ENCODE measurements at regions not wholly inside any gene's neighbourhood (a gene's known extent, or its start where the extent isn't known, plus 50 kb on each side); places are given as distances from the start of the nearest gene placed in this dataset.

DNA sequence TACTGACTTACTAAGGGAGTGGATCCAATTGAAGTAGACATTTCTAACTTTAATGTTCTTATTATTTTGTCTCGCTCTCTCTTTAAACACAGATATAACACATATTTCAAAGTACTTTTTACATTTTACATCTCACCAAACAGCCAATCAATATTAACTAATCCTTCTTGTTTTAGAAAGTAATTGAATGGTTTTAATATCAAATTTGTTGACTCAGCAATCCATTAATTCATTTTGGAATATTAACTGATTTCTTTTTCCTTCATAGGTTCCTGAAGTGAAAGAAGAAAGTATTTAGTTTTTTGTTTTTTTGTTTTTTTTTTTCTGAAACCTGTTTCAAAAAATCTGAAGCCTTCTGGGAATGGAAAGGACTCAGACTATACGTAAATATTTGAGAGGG is 62.3 kb upstream of the DPYD start:
- Histone ChIP-seq H3F3A (replicated peaks; ENCODE audit: insufficient read depth) (peaks cover 5% of the 10 kb centered on the region), H3K9ac (no peak overlapping the region), H3K36me3 (replicated peaks in 1 of 2; ENCODE audit: control insufficient read depth in 1 of 2, insufficient read depth in 2 of 2, low read length in 1 of 2) (peaks cover 4 to 23% of the 10 kb centered on the region in 2 experiments), H3K9me3 (no peaks in the 10 kb centered on the region), H3K9me2 (no peaks in the 10 kb centered on the region), H3K4me2 (no peak overlapping the region), H3K79me2 (ENCODE audit: insufficient read depth) (peaks cover 20% of the 10 kb centered on the region), H3K4me3 (ENCODE audit: low read depth in 2 of 2, low read length in 1 of 2) (no peak overlapping the region), H3K27ac (ENCODE audit: low read depth in 2 of 2, low read length in 1 of 2) (no peak overlapping the region), H3K27me3 (ENCODE audit: insufficient read depth) (no peaks in the 10 kb centered on the region), H3K4me1 (ENCODE audit: control insufficient read depth in 1 of 2, insufficient read depth in 2 of 2, low read depth in 1 of 2, low read length in 1 of 2) (peaks cover 1 to 2% of the 10 kb centered on the region in 2 experiments; a peak in 2 of 4 replicates), H2AFZ (ENCODE audit: low read depth) (no peak overlapping the region), H4K20me1 (ENCODE audit: insufficient read depth) (no peaks in the 10 kb centered on the region)
- ChIA-PET POLR2A (no interaction called here), CTCF (no interaction called here)
- TF ChIP-seq RCOR1 (IDR thresholded peaks at IDR 0.05; ENCODE audit: low read length) (no peak), USF2 (IDR thresholded peaks at IDR 0.05; ENCODE audit: borderline replicate concordance, low read depth, low read length) (no peak), SIN3A (IDR thresholded peaks at IDR 0.05; ENCODE audit: borderline replicate concordance, low read depth, low read length) (no peak), GATA2 (CRISPR knock-in tag; IDR thresholded peaks at IDR 0.05) (no peak), FOSL2 (IDR thresholded peaks at IDR 0.05; ENCODE audit: borderline replicate concordance, low read depth) (no peak), RFX5 (IDR thresholded peaks at IDR 0.05; ENCODE audit: low read length) (no peak)
- WGBS (ENCODE audit: low lambda C conversion rate) = 95% methylated on average over 2 of the region's 2 CpGs
- DNase-seq = no peak

DNA sequence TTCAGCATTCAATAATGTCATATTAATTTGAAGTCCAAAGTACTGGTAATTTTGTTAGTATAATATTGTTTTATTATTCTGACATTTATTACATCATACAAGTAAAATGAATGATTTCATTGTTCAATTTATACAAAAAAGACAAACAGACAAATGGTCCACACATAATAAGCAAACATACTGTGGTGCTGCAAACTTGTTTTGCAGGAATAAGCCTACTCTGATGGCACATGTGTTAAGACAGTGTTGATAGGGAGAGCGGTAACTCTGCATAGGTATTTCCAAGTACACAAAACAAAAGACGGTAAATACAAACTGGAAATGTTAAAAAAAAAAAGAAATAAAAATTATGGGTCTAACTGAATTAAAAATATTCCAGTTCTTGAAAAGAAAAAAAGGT is 59.7 kb upstream of the DPYD start:
- Histone ChIP-seq H3K36me3 (replicated peaks in 1 of 2; ENCODE audit: control insufficient read depth in 1 of 2, insufficient read depth in 2 of 2, low read length in 1 of 2) (peaks cover 2 to 17% of the 10 kb centered on the region in 2 experiments), H3K9me3 (no peaks in the 10 kb centered on the region), H3F3A (replicated peaks; ENCODE audit: insufficient read depth) (peaks cover 5% of the 10 kb centered on the region), H3K27ac (ENCODE audit: low read depth in 2 of 2, low read length in 1 of 2) (no peak overlapping the region), H3K9me2 (no peaks in the 10 kb centered on the region), H3K79me2 (ENCODE audit: insufficient read depth) (0 out of 2 replicates have a peak, but pooled peaks cover 4% of the 10 kb centered on the region), H2AFZ (ENCODE audit: low read depth) (no peak overlapping the region), H4K20me1 (ENCODE audit: insufficient read depth) (no peaks in the 10 kb centered on the region), H3K4me1 (ENCODE audit: control insufficient read depth in 1 of 2, insufficient read depth in 2 of 2, low read depth in 1 of 2, low read length in 1 of 2) (no peaks in the 10 kb centered on the region; a peak in 1 of 4 replicates), H3K4me2 (no peak overlapping the region), H3K4me3 (ENCODE audit: low read depth in 2 of 2, low read length in 1 of 2) (no peak overlapping the region), H3K27me3 (ENCODE audit: insufficient read depth) (no peaks in the 10 kb centered on the region), H3K9ac (no peak overlapping the region)
- DNase-seq = no peak
- ChIA-PET POLR2A (no interaction called here), CTCF (no interaction called here)
- no peak for TF ChIP-seq CTCF (IDR thresholded peaks at IDR 0.05)
- TF ChIP-seq EP300 (IDR thresholded peaks at IDR 0.05; ENCODE audit: borderline replicate concordance in 1 of 2, low read depth in 1 of 2, low read length in 1 of 2) = no peak
- TF ChIP-seq RCOR1 (IDR thresholded peaks at IDR 0.05; ENCODE audit: low read length) = no peak
- TF ChIP-seq POLR2AphosphoS5 (IDR thresholded peaks at IDR 0.05; ENCODE audit: low read depth, low read length) = no peak
- TF ChIP-seq, protein P1, sequence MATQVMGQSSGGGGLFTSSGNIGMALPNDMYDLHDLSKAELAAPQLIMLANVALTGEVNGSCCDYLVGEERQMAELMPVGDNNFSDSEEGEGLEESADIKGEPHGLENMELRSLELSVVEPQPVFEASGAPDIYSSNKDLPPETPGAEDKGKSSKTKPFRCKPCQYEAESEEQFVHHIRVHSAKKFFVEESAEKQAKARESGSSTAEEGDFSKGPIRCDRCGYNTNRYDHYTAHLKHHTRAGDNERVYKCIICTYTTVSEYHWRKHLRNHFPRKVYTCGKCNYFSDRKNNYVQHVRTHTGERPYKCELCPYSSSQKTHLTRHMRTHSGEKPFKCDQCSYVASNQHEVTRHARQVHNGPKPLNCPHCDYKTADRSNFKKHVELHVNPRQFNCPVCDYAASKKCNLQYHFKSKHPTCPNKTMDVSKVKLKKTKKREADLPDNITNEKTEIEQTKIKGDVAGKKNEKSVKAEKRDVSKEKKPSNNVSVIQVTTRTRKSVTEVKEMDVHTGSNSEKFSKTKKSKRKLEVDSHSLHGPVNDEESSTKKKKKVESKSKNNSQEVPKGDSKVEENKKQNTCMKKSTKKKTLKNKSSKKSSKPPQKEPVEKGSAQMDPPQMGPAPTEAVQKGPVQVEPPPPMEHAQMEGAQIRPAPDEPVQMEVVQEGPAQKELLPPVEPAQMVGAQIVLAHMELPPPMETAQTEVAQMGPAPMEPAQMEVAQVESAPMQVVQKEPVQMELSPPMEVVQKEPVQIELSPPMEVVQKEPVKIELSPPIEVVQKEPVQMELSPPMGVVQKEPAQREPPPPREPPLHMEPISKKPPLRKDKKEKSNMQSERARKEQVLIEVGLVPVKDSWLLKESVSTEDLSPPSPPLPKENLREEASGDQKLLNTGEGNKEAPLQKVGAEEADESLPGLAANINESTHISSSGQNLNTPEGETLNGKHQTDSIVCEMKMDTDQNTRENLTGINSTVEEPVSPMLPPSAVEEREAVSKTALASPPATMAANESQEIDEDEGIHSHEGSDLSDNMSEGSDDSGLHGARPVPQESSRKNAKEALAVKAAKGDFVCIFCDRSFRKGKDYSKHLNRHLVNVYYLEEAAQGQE (IDR thresholded peaks at IDR 0.05; ENCODE audit: low read depth, low read length) = no peak
- no peak for TF ChIP-seq IRF3 (IDR thresholded peaks at IDR 0.05; ENCODE audit: low read depth, low read length)
- no peak for TF ChIP-seq RFX5 (IDR thresholded peaks at IDR 0.05; ENCODE audit: low read length)
- no peak for TF ChIP-seq PBX3 (IDR thresholded peaks at IDR 0.05)
- TF ChIP-seq CHD2 (IDR thresholded peaks at IDR 0.05; ENCODE audit: low read length, partially characterized antibody) = no peak
- WGBS (ENCODE audit: low lambda C conversion rate) = 100% methylated on average over 2 of the region's 2 CpGs
